Endodermal cell (in vitro differentiated cells): ENCODE measurements at regions not wholly inside any gene's neighbourhood (a gene's known extent, or its start where the extent isn't known, plus 50 kb on each side); places are given as distances from the start of the nearest gene placed in this dataset.

Source experiments
- DNase-seq: peaks from one replicate; pipeline ENCODE4 v3.0.0-alpha.2; 2017
- H3K27ac ChIP-seq: 2 replicates; pipeline ENCODE4 v1.5.1; 2013; ENCODE audit warnings: mild to moderate bottlenecking, low read depth, low read length, moderate library complexity
- H3K27me3 ChIP-seq: 2 replicates; pipeline ENCODE4 v1.6.1; 2013; ENCODE audit warnings: mild to moderate bottlenecking, low read length, moderate library complexity; ENCODE audit not compliant: insufficient read depth, control insufficient read depth, poor library complexity, severe bottlenecking
- H3K36me3 ChIP-seq: 2 replicates; pipeline ENCODE4 v1.7.0; 2013; ENCODE audit warnings: mild to moderate bottlenecking, low read length, moderate library complexity; ENCODE audit not compliant: control insufficient read depth, insufficient read depth
- H3K4me1 ChIP-seq: one replicate; pipeline ENCODE4 v1.7.0; 2013; ENCODE audit warnings: low read length; ENCODE audit not compliant: control insufficient read depth, insufficient read depth
- H3K4me3 ChIP-seq: 2 replicates; pipeline ENCODE4 v1.5.1; 2013; ENCODE audit warnings: mild to moderate bottlenecking, low read length, moderate library complexity
- H3K9ac ChIP-seq: 2 replicates; pipeline ENCODE4 v1.6.1; 2013; ENCODE audit warnings: mild to moderate bottlenecking, low read length, moderate library complexity; ENCODE audit not compliant: poor library complexity, severe bottlenecking; ENCODE audit errors: extremely low read depth
- H3K9me3 ChIP-seq: 2 replicates; pipeline ENCODE4 v1.6.1; 2013; ENCODE audit warnings: mild to moderate bottlenecking, low read length, moderate library complexity; ENCODE audit not compliant: control insufficient read depth
- H3K27ac Mint-ChIP-seq: 2 replicates; pipeline ENCODE4 v1.8.0; 2020; ENCODE audit warnings: mixed read lengths
- H3K27me3 Mint-ChIP-seq: 2 replicates; pipeline ENCODE4 v1.8.0; 2021; ENCODE audit warnings: mild to moderate bottlenecking, mixed read lengths; ENCODE audit not compliant: insufficient read depth
- H3K36me3 Mint-ChIP-seq: 2 replicates; pipeline ENCODE4 v1.8.0; 2020; ENCODE audit warnings: low read depth, mixed read lengths
- H3K4me1 Mint-ChIP-seq: 2 replicates; pipeline ENCODE4 v1.8.0; 2020; ENCODE audit warnings: mixed read lengths
- H3K4me3 Mint-ChIP-seq: 2 replicates; pipeline ENCODE4 v1.8.0; 2020; ENCODE audit warnings: mild to moderate bottlenecking, moderate library complexity, mixed read lengths
- H3K9me3 Mint-ChIP-seq: 2 replicates; pipeline ENCODE4 v1.8.0; 2020; ENCODE audit warnings: mild to moderate bottlenecking, mixed read lengths
- WGBS, 2 experiments: methylation state at CpG; one replicate each; pipeline versions ENCODE4 v1.1.5 to v1.1.7; 2013; ENCODE audit warnings: missing lambda C conversion rate in 2 of 2, mixed read lengths in 1 of 2; ENCODE audit not compliant: insufficient coverage in 1 of 2, insufficient read length in 1 of 2; 5-methylcytosine and 5-hydroxymethylcytosine counted together
- TF ChIP-seq, protein P1 (sequence below): fragments of 200-600 bp; sonication (generic); conservative IDR thresholded peaks from 2 replicates; pipeline ENCODE4 v1.5.0; 2021; ENCODE audit warnings: antibody characterized with exemption, mild to moderate bottlenecking

DNA sequence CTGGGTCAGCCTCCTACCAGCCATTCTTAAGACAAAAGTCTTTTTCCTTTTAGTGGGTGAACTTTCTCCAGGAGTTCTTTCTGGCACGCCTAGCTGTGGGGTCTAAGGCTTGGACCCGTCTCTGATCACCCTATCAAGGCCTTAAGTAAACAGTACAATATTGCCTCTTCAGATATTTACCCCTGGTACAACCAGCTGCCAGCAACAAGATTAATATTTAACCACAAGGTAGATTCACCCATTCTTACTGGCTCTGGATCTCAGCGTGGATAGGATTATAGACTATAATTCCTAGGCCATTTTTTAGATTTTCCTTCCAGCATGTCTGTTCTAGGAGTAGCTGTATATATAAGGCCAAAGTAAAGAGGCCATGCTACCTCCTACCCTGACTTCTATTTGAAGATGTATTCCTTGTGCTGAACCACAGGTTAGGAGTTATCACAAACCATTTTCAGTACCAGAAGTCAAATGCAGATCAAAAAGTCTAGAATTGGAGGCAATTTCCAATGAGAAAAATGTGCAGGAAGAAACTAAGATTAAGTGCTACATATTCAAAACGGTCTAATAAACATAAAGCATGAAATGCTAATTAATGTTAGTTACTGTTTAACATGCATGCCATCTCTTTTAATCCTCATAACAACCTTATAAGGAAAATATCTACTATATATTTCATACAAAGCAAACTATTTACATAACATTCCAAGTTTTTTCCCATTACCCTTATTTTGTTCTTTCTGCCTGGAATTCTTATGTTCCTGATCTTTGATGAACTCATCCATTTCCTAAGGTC lies 110.0 kb upstream of the SYN3 start:
- 93 to 94% methylated on average over 3 to 4 of the region's 4 CpGs for WGBS, 2 experiments
- Mint-ChIP-seq H3K4me3 (no peak overlapping the region), H3K36me3 (no peaks in the 10 kb centered on the region), H3K9me3 (peaks cover 5% of the 10 kb centered on the region), H3K4me1 (peaks cover 10% of the 10 kb centered on the region), H3K27me3 (peaks cover 15% of the 10 kb centered on the region), H3K27ac (no peak overlapping the region)
- Histone ChIP-seq H3K4me3 (no peak overlapping the region), H3K36me3 (no peaks in the 10 kb centered on the region), H3K27me3 (no peaks in the 10 kb centered on the region), H3K4me1 (peaks cover 5% of the 10 kb centered on the region), H3K9me3 (no peaks in the 10 kb centered on the region), H3K27ac (no peak overlapping the region), H3K9ac (no peak overlapping the region)
- no peak for DNase-seq
- TF ChIP-seq, protein P1, sequence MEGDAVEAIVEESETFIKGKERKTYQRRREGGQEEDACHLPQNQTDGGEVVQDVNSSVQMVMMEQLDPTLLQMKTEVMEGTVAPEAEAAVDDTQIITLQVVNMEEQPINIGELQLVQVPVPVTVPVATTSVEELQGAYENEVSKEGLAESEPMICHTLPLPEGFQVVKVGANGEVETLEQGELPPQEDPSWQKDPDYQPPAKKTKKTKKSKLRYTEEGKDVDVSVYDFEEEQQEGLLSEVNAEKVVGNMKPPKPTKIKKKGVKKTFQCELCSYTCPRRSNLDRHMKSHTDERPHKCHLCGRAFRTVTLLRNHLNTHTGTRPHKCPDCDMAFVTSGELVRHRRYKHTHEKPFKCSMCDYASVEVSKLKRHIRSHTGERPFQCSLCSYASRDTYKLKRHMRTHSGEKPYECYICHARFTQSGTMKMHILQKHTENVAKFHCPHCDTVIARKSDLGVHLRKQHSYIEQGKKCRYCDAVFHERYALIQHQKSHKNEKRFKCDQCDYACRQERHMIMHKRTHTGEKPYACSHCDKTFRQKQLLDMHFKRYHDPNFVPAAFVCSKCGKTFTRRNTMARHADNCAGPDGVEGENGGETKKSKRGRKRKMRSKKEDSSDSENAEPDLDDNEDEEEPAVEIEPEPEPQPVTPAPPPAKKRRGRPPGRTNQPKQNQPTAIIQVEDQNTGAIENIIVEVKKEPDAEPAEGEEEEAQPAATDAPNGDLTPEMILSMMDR, result no peak

DNA sequence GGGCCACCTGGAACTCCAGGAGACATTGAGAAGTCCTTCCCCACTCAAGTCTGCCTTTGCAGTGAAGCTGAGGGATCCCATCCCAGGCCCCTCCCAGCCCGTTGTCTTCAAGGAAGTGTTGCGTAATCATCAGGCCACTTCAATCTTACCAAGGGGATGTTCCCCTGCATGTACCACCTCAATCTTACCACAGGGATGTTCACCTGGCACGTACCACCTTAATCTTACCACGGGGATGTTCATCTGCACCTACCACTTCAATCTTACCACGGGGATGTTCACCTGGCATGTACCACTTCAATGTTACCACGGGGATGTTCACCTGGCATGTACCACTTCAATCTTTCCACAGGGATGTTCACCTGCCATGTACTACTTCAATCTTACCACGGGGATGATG lies 108.0 kb upstream of the SYN3 start:
- H3K4me1 ChIP-seq, result peaks cover 8% of the 10 kb centered on the region
- Mint-ChIP-seq H3K4me3 (no peak overlapping the region), H3K36me3 (no peaks in the 10 kb centered on the region), H3K27ac (no peak overlapping the region), H3K9me3 (peaks cover 13% of the 10 kb centered on the region), H3K27me3 (peaks cover 13% of the 10 kb centered on the region), H3K4me1 (peaks cover 17% of the 10 kb centered on the region)
- no peaks in the 10 kb centered on the region for H3K36me3 ChIP-seq
- TF ChIP-seq, protein P1, result no peak
- H3K27ac ChIP-seq, result no peak overlapping the region
- 82 to 86% methylated on average over 7 of the region's 7 CpGs for WGBS, 2 experiments
- H3K27me3 ChIP-seq, result no peaks in the 10 kb centered on the region
- DNase-seq, result peak; percentile 46
- no peak overlapping the region for H3K4me3 ChIP-seq
- H3K9ac ChIP-seq, result no peak overlapping the region
- peaks cover 13% of the 10 kb centered on the region for H3K9me3 ChIP-seq

DNA sequence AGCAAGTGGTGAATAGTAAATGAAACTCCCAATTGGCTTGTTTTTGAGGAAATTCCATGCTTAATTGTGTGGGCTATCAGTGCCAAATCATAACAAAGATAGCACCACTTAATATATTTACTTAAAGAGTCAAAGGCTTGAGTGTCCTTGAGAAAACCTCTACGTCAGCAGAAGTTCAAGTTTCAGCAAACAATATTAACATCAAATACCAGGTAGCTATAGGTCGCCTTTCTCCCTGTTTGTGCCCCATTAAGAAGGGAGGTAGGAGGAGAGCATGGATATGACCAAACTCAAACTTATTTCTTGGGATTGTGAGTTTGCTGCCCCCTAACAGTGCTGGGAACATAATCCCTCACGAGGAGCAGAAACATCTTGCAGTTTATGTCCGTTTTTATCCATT lies 105.6 kb upstream of the SYN3 start:
- H3K4me1 Mint-ChIP-seq, result peaks cover 17% of the 10 kb centered on the region
- H3K27me3 Mint-ChIP-seq, result peaks cover 10% of the 10 kb centered on the region
- no peak overlapping the region for H3K4me3 Mint-ChIP-seq

More for the DNA sequence above, 105.6 kb upstream of the SYN3 start:
- Mint-ChIP-seq H3K27ac (no peak overlapping the region), H3K9me3 (peaks cover 21% of the 10 kb centered on the region), H3K36me3 (no peaks in the 10 kb centered on the region)
- H3K27me3 ChIP-seq, result no peaks in the 10 kb centered on the region
- TF ChIP-seq, protein P1, result no peak
- WGBS, 2 experiments, result 73 to 75% methylated on average over 2 to 4 of the region's 4 CpGs
- H3K4me3 ChIP-seq, result peak overlapping the region; percentile 13
- peaks cover 13% of the 10 kb centered on the region for H3K9me3 ChIP-seq
- H3K36me3 ChIP-seq, result no peaks in the 10 kb centered on the region
- no peak overlapping the region for H3K9ac ChIP-seq
- H3K27ac ChIP-seq, result no peak overlapping the region
- no peak for DNase-seq
- H3K4me1 ChIP-seq, result peaks cover 8% of the 10 kb centered on the region
